H9 (cell line): ENCODE measurements at regions not wholly inside any gene's neighbourhood (a gene's known extent, or its start where the extent isn't known, plus 50 kb on each side); places are given as distances from the start of the nearest gene placed in this dataset.

Experiments
- DNase-seq: peaks from one replicate; pipeline ENCODE4 v3.0.0-alpha.2; 2017
- H2AFZ ChIP-seq: one replicate; pipeline ENCODE4 v1.6.1; 2013; ENCODE audit warnings: mild to moderate bottlenecking, low read length, control low read depth, moderate library complexity
- H2AK5ac ChIP-seq: 2 replicates; pipeline ENCODE4 v1.6.1; 2013; ENCODE audit warnings: low read length, control low read depth, mixed read lengths; ENCODE audit not compliant: insufficient read length
- H2BK120ac ChIP-seq: one replicate; pipeline ENCODE4 v1.6.1; 2013; ENCODE audit warnings: low read depth, mild to moderate bottlenecking, low read length, control low read depth, inconsistent platforms; ENCODE audit not compliant: poor library complexity, severe bottlenecking
- H2BK12ac ChIP-seq: 2 replicates; pipeline ENCODE4 v1.6.1; 2013; ENCODE audit warnings: low read length, control low read depth, mixed read lengths, low read depth; ENCODE audit not compliant: insufficient read length
- H2BK15ac ChIP-seq: 2 replicates; pipeline ENCODE4 v1.6.1; 2013; ENCODE audit warnings: low read depth, low read length, control low read depth
- H2BK20ac ChIP-seq: one replicate; pipeline ENCODE4 v1.6.1; 2013; ENCODE audit warnings: low read depth, mild to moderate bottlenecking, low read length, control low read depth, inconsistent platforms; ENCODE audit not compliant: poor library complexity, severe bottlenecking
- H2BK5ac ChIP-seq: 2 replicates; pipeline ENCODE4 v1.6.1; 2013; ENCODE audit warnings: low read length, control low read depth, mixed read lengths; ENCODE audit not compliant: insufficient read length
- H3K14ac ChIP-seq: 2 replicates; pipeline ENCODE4 v1.6.1; 2013; ENCODE audit warnings: low read length, control low read depth; ENCODE audit not compliant: insufficient read depth
- H3K18ac ChIP-seq: 2 replicates; pipeline ENCODE4 v1.6.1; 2013; ENCODE audit warnings: low read depth, mild to moderate bottlenecking, mixed read lengths, low read length, control low read depth; ENCODE audit not compliant: insufficient read length
- H3K23ac ChIP-seq: 2 replicates; pipeline ENCODE4 v1.6.1; 2013; ENCODE audit warnings: low read length, control low read depth, mixed read lengths, low read depth; ENCODE audit not compliant: insufficient read length
- H3K23me2 ChIP-seq: 2 replicates; pipeline ENCODE4 v1.6.1; 2013; ENCODE audit warnings: low read depth, mild to moderate bottlenecking, mixed read lengths, low read length, control low read depth; ENCODE audit not compliant: insufficient read length, poor library complexity, severe bottlenecking
- H3K27ac ChIP-seq: 2 replicates; pipeline ENCODE4 v1.5.1; 2013; ENCODE audit warnings: low read length, control low read depth, mixed read lengths, low read depth; ENCODE audit not compliant: insufficient read length
- H3K27me3 ChIP-seq: 2 replicates; pipeline ENCODE4 v1.6.1; 2013; ENCODE audit warnings: low read length, control low read depth, inconsistent platforms; ENCODE audit not compliant: insufficient read depth
- H3K4ac ChIP-seq: 2 replicates; pipeline ENCODE4 v1.6.1; 2013; ENCODE audit warnings: low read depth, mild to moderate bottlenecking, control low read depth, inconsistent platforms, low read length, moderate library complexity
- H3K4me1 ChIP-seq: 2 replicates; pipeline ENCODE4 v1.6.1; 2013; ENCODE audit warnings: low read length, control low read depth, inconsistent platforms; ENCODE audit not compliant: insufficient read depth
- H3K4me2 ChIP-seq: 2 replicates; pipeline ENCODE4 v1.6.1; 2013; ENCODE audit warnings: low read length, control low read depth, mixed read lengths; ENCODE audit not compliant: insufficient read length, insufficient read depth
- H3K56ac ChIP-seq: 2 replicates; pipeline ENCODE4 v1.6.1; 2013; ENCODE audit warnings: low read depth, mild to moderate bottlenecking, mixed read lengths, low read length, control low read depth; ENCODE audit not compliant: insufficient read length
- H3K79me1 ChIP-seq: 2 replicates; pipeline ENCODE4 v1.6.1; 2013; ENCODE audit warnings: low read depth, mild to moderate bottlenecking, moderate library complexity, low read length, control low read depth, inconsistent platforms; ENCODE audit not compliant: insufficient read depth, poor library complexity, severe bottlenecking
- H3K79me2 ChIP-seq: 2 replicates; pipeline ENCODE4 v1.6.1; 2013; ENCODE audit warnings: low read length, control low read depth, inconsistent platforms; ENCODE audit not compliant: insufficient read depth
- H3K9ac ChIP-seq: 2 replicates; pipeline ENCODE4 v1.6.1; 2013; ENCODE audit warnings: low read length, control low read depth, mixed read lengths; ENCODE audit not compliant: insufficient read length; ENCODE audit errors: extremely low read depth
- H3K9me3 ChIP-seq: one replicate; pipeline ENCODE4 v1.6.1; 2013; ENCODE audit warnings: low read depth, low read length, inconsistent platforms; ENCODE audit not compliant: control insufficient read depth
- H3T11ph ChIP-seq: one replicate; pipeline ENCODE4 v1.6.1; 2013; ENCODE audit warnings: mild to moderate bottlenecking, low read length, control low read depth, inconsistent platforms
- H4K20me1 ChIP-seq: one replicate; pipeline ENCODE4 v1.6.1; 2013; ENCODE audit not compliant: control insufficient read depth, insufficient read length, insufficient read depth
- H4K5ac ChIP-seq: 2 replicates; pipeline ENCODE4 v1.6.1; 2013; ENCODE audit warnings: low read depth, mild to moderate bottlenecking, mixed read lengths, low read length, control low read depth; ENCODE audit not compliant: insufficient read length
- H4K8ac ChIP-seq: replicated peaks from 2 replicates; pipeline ENCODE4 v1.6.1; 2013; ENCODE audit warnings: low read length, control low read depth, mixed read lengths, low read depth; ENCODE audit not compliant: insufficient read length
- H4K91ac ChIP-seq: 2 replicates; pipeline ENCODE4 v1.6.1; 2013; ENCODE audit warnings: low read depth, mild to moderate bottlenecking, moderate library complexity, mixed read lengths, low read length, control low read depth; ENCODE audit not compliant: insufficient read length
- H3K27ac Mint-ChIP-seq, 3 experiments: 2 replicates in 2 of 3; 3 replicates in 1 of 3; pipeline ENCODE4 v1.8.0; 2020 to 2021; ENCODE audit warnings: mixed read lengths in 3 of 3, mild to moderate bottlenecking in 1 of 3, moderate library complexity in 1 of 3
- H3K27me3 Mint-ChIP-seq: 2 replicates; pipeline ENCODE4 v1.8.0; 2021; ENCODE audit warnings: low read depth, mild to moderate bottlenecking, moderate library complexity, mixed read lengths
- H3K36me3 Mint-ChIP-seq, 3 experiments: 2 replicates in 2 of 3; 3 replicates in 1 of 3; pipeline ENCODE4 v1.8.0; 2020 to 2021; ENCODE audit warnings: low read depth in 3 of 3, mixed read lengths in 3 of 3; ENCODE audit not compliant: insufficient read depth in 1 of 3
- H3K4me1 Mint-ChIP-seq, 2 experiments: 2 replicates each; pipeline ENCODE4 v1.8.0; 2020; ENCODE audit warnings: mixed read lengths in 2 of 2
- H3K4me3 Mint-ChIP-seq, 2 experiments: 2 replicates in 1 of 2; 3 replicates in 1 of 2; pipeline ENCODE4 v1.8.0; 2020 to 2021; ENCODE audit warnings: mild to moderate bottlenecking in 2 of 2, mixed read lengths in 2 of 2, moderate library complexity in 1 of 2
- H3K9me3 Mint-ChIP-seq, 2 experiments: 2 replicates in 1 of 2; 3 replicates in 1 of 2; pipeline ENCODE4 v1.8.0; 2020; ENCODE audit warnings: mild to moderate bottlenecking in 2 of 2, mixed read lengths in 2 of 2, moderate library complexity in 1 of 2
- CTCF ChIP-seq: fragments of 200-600 bp; sonication (generic); conservative IDR thresholded peaks from 3 replicates; pipeline ENCODE4 v1.8.0; 2021; ENCODE audit warnings: antibody characterized with exemption, mild to moderate bottlenecking
- WGBS: extraction: QIAGEN DNeasy Blood & Tissue Kit; methylation state at CpG from one replicate; pipeline ENCODE4 v1.1.7; 2013; ENCODE audit warnings: missing lambda C conversion rate, low lambda C conversion rate, mixed read lengths; ENCODE audit not compliant: insufficient read length; ENCODE audit errors: extremely low coverage; 5-methylcytosine and 5-hydroxymethylcytosine counted together

- H2AK5ac ChIP-seq, result no peak overlapping the region
- H4K20me1 ChIP-seq, result no peaks in the 10 kb centered on the region
- H3K27ac ChIP-seq, result no peak overlapping the region
- no peak overlapping the region for H4K91ac ChIP-seq
- H3K4me1 ChIP-seq, result no peaks in the 10 kb centered on the region
- no peaks in the 10 kb centered on the region for H3K9me3 ChIP-seq
- H3K27me3 Mint-ChIP-seq, result peaks cover 80% of the 10 kb centered on the region
- no peaks in the 10 kb centered on the region for H3K79me1 ChIP-seq
- H3K36me3 Mint-ChIP-seq, result peaks cover 2 to 20% (median 5%) of the 10 kb centered on the region in 3 experiments; a peak in 6 of 7 replicates
- peaks cover 7 to 9% of the 10 kb centered on the region in 2 experiments; a peak in 3 of 4 replicates for H3K4me1 Mint-ChIP-seq
- H3K79me2 ChIP-seq, result no peaks in the 10 kb centered on the region
- H4K5ac ChIP-seq, result no peak overlapping the region
- H3K14ac ChIP-seq, result peak overlapping the region; percentile 17; the same call in 1 of the 2 replicates
- no peak for TF ChIP-seq CTCF
- H2BK20ac ChIP-seq, result no peak overlapping the region
- WGBS, result no CpG with 5 or more reads among the region's 9 CpGs
- no peak overlapping the region for H2BK5ac ChIP-seq
- no peak overlapping the region for H3K4me3 Mint-ChIP-seq
- no peak overlapping the region for H3T11ph ChIP-seq
- peaks cover 16 to 23% of the 10 kb centered on the region in 2 experiments for H3K9me3 Mint-ChIP-seq
- no peak for DNase-seq
- no peak overlapping the region for H3K4ac ChIP-seq
- no peaks in the 10 kb centered on the region; the same call in 1 of the 2 replicates for H3K27me3 ChIP-seq
- no peak overlapping the region for H3K4me2 ChIP-seq
- H2BK15ac ChIP-seq, result no peak overlapping the region
- H2BK12ac ChIP-seq, result no peak overlapping the region
- no peaks in the 10 kb centered on the region for H3K23me2 ChIP-seq
- H2BK120ac ChIP-seq, result no peak overlapping the region
- H3K23ac ChIP-seq, result no peak overlapping the region
- no peak overlapping the region for H3K56ac ChIP-seq
- no peak overlapping the region for H3K9ac ChIP-seq
- no peak overlapping the region for H4K8ac ChIP-seq
- H2AFZ ChIP-seq, result no peak overlapping the region
- H3K27ac Mint-ChIP-seq, result no peak overlapping the region
- no peak overlapping the region for H3K18ac ChIP-seq
These were observed 56.2 kb upstream of the SOX1 start for GRCh38 chr13:112010714-112011113.
